HG02571 (cell line): ENCODE measurements at regions not wholly inside any gene's neighbourhood (a gene's known extent, or its start where the extent isn't known, plus 50 kb on each side); places are given as distances from the start of the nearest gene placed in this dataset.

Source experiments
- ATAC-seq: cut with Tn5 transposase; IDR thresholded peaks from one replicate; pipeline ENCODE4 v1.9.1; 2021; ENCODE audit warnings: mild to moderate bottlenecking, moderate library complexity; ENCODE audit not compliant: unreplicated experiment

GRCh38 chr20:40591119-40591518, 97.9 kb downstream of the MAFB start:
- ATAC-seq = no peak

GRCh38 chr20:40589581-40589980, 99.5 kb downstream of the MAFB start:
- no peak for ATAC-seq

GRCh38 chr20:40588891-40589290, 100.1 kb downstream of the MAFB start:
- ATAC-seq = no peak

- no peak for ATAC-seq
These were observed 102.0 kb downstream of the MAFB start for GRCh38 chr20:40587038-40587437.

GRCh38 chr20:40584130-40584809, 104.8 kb downstream of the MAFB start:
- ATAC-seq = no peak

- ATAC-seq = no peak
These were observed 105.4 kb downstream of the MAFB start for GRCh38 chr20:40583636-40584035.

- no peak for ATAC-seq
These were observed 105.8 kb downstream of the MAFB start for GRCh38 chr20:40583205-40583604.

- ATAC-seq = no peak
These were observed 106.5 kb downstream of the MAFB start for GRCh38 chr20:40582531-40582930.

GRCh38 chr20:40579701-40580100, 109.3 kb downstream of the MAFB start:
- ATAC-seq = no peak

- ATAC-seq = no peak
These were observed 110.1 kb downstream of the MAFB start for GRCh38 chr20:40578961-40579360.

- ATAC-seq = no peak
These were observed 113.2 kb downstream of the MAFB start for GRCh38 chr20:40575851-40576250.

- ATAC-seq = no peak
These were observed 116.8 kb downstream of the MAFB start for GRCh38 chr20:40572251-40572650.

- ATAC-seq = no peak
These were observed 117.4 kb downstream of the MAFB start for GRCh38 chr20:40571639-40572038.

- no peak for ATAC-seq
These were observed 120.8 kb downstream of the MAFB start for GRCh38 chr20:40568200-40568599.

- ATAC-seq = no peak
These were observed 123.4 kb downstream of the MAFB start for GRCh38 chr20:40565682-40566040.

- ATAC-seq = no peak
These were observed 123.9 kb downstream of the MAFB start for GRCh38 chr20:40565001-40565681.

GRCh38 chr20:40563296-40563950, 125.6 kb downstream of the MAFB start:
- no peak for ATAC-seq

- no peak for ATAC-seq
These were observed 127.0 kb downstream of the MAFB start for GRCh38 chr20:40562031-40562430.

- no peak for ATAC-seq
These were observed 127.8 kb downstream of the MAFB start for GRCh38 chr20:40561187-40561586.

- no peak for ATAC-seq
These were observed 130.8 kb downstream of the MAFB start for GRCh38 chr20:40558212-40558611.

- ATAC-seq = no peak
These were observed 137.9 kb downstream of the MAFB start for GRCh38 chr20:40551125-40551530.

GRCh38 chr20:40547483-40548091, 141.4 kb downstream of the MAFB start:
- ATAC-seq = no peak
